WTC11 (cell line): ENCODE measurements at regions not wholly inside any gene's neighbourhood (a gene's known extent, or its start where the extent isn't known, plus 50 kb on each side); places are given as distances from the start of the nearest gene placed in this dataset.
"Not testable (repeated sequence)": the region's sequence is repeated elsewhere in the genome, so short reads cannot be mapped to it uniquely, and the experiment has no call there.

Experiments used
- ATAC-seq: fragments of 200-7000 bp; cut with Tn5 transposase; 2 replicates; pipeline ENCODE4 v1.10.0; 2021; ENCODE audit warnings: mild to moderate bottlenecking, moderate library complexity
- CTCF ChIA-PET: fragments of 300-600 bp; sonication (Branson Sonifier 250); formaldehyde crosslinking; loops from one replicate; lab custom pipeline; 2021; ENCODE audit warnings: antibody characterized with exemption; lab: Charles Lee
- POLR2A ChIA-PET: fragments of 350-600 bp; sonication (Branson Sonifier 250); formaldehyde crosslinking; loops from one replicate; lab custom pipeline; 2021; ENCODE audit warnings: antibody characterized with exemption; lab: Charles Lee
- DNase-seq: peaks from one replicate; pipeline ENCODE4 v3.0.0; 2021; ENCODE audit warnings: low spot score
- H3K27ac Mint-ChIP-seq: 2 replicates; pipeline ENCODE4 v1.8.0; 2021; ENCODE audit warnings: mixed read lengths
- H3K27me3 Mint-ChIP-seq: 2 replicates; pipeline ENCODE4 v1.8.0; 2021; ENCODE audit warnings: low read depth, mild to moderate bottlenecking, moderate library complexity, mixed read lengths
- H3K36me3 Mint-ChIP-seq: 2 replicates; pipeline ENCODE4 v1.8.0; 2021; ENCODE audit warnings: mixed read lengths
- H3K4me1 Mint-ChIP-seq: 2 replicates; pipeline ENCODE4 v1.8.0; 2022; ENCODE audit warnings: mixed read lengths
- H3K4me3 Mint-ChIP-seq: 2 replicates; pipeline ENCODE4 v1.8.0; 2021; ENCODE audit warnings: mild to moderate bottlenecking, moderate library complexity, mixed read lengths
- H3K9me3 Mint-ChIP-seq: 2 replicates; pipeline ENCODE4 v1.8.0; 2021; ENCODE audit warnings: mixed read lengths
- CBFB ChIP-seq: sonication (generic); formaldehyde crosslinking; IDR thresholded peaks from 2 replicates; pipeline ENCODE4 v1.8.1; 2022; ENCODE audit warnings: mild to moderate bottlenecking, low read depth, missing genetic modification reagents
- ELF4 ChIP-seq: sonication (generic); formaldehyde crosslinking; IDR thresholded peaks from 2 replicates; pipeline ENCODE4 v1.8.1; 2022; ENCODE audit warnings: low read depth, mild to moderate bottlenecking, moderate library complexity, missing genetic modification reagents
- FOXK1 ChIP-seq: sonication (generic); formaldehyde crosslinking; IDR thresholded peaks from 2 replicates; pipeline ENCODE4 v1.8.0; 2022; ENCODE audit warnings: mild to moderate bottlenecking, moderate library complexity, missing genetic modification reagents
- GABPB1 ChIP-seq: sonication (generic); formaldehyde crosslinking; IDR thresholded peaks from 2 replicates; pipeline ENCODE4 v1.8.1; 2023; ENCODE audit warnings: mild to moderate bottlenecking, missing genetic modification reagents
- NFE2L1 ChIP-seq: sonication (generic); formaldehyde crosslinking; IDR thresholded peaks from 2 replicates; pipeline ENCODE4 v1.8.1; 2023; ENCODE audit warnings: missing genetic modification reagents
- PRRX2 ChIP-seq: fragments of 250-450 bp; sonication (Bioruptor Pico); IDR thresholded peaks from 2 replicates; pipeline ENCODE4 v1.8.0; 2021; ENCODE audit warnings: mild to moderate bottlenecking
- ZNF263 ChIP-seq: sonication (generic); formaldehyde crosslinking; IDR thresholded peaks from 2 replicates; pipeline ENCODE4 v1.8.1; 2022; ENCODE audit warnings: low read depth, mild to moderate bottlenecking, moderate library complexity, missing genetic modification reagents
- ZNF317 ChIP-seq: sonication (generic); formaldehyde crosslinking; IDR thresholded peaks from 2 replicates; pipeline ENCODE4 v1.8.1; 2023; ENCODE audit warnings: low read depth, mild to moderate bottlenecking, moderate library complexity, missing genetic modification reagents, borderline replicate concordance
- ZNF396 ChIP-seq: fragments of 250-450 bp; sonication (Bioruptor Pico); IDR thresholded peaks from 2 replicates; pipeline ENCODE4 v1.8.0; 2021; ENCODE audit warnings: mild to moderate bottlenecking, moderate library complexity, borderline replicate concordance
- TF ChIP-seq, protein P1 (sequence below): sonication (generic); formaldehyde crosslinking; IDR thresholded peaks from 2 replicates; pipeline ENCODE4 v1.8.0; 2022; ENCODE audit warnings: missing genetic modification reagents
- TF ChIP-seq, protein P2 (sequence below): fragments of 250-450 bp; sonication (Bioruptor Pico); conservative IDR thresholded peaks from 2 replicates; pipeline ENCODE4 v1.9.0; 2021; ENCODE audit warnings: mild to moderate bottlenecking
- TF ChIP-seq, protein P3 (sequence below): sonication (generic); formaldehyde crosslinking; IDR thresholded peaks from 2 replicates; pipeline ENCODE4 v1.8.1; 2022; ENCODE audit warnings: mild to moderate bottlenecking, missing genetic modification reagents, moderate library complexity, borderline replicate concordance
- TF ChIP-seq, protein P4 (sequence below): sonication (generic); formaldehyde crosslinking; IDR thresholded peaks from 2 replicates; pipeline ENCODE4 v1.8.1; 2023; ENCODE audit warnings: mild to moderate bottlenecking, missing genetic modification reagents, moderate library complexity
- TF ChIP-seq, protein P5 (sequence below): fragments of 250-450 bp; sonication (Bioruptor Pico); IDR thresholded peaks from 2 replicates; pipeline ENCODE4 v1.9.0; 2021; ENCODE audit warnings: moderate library complexity, mild to moderate bottlenecking, inconsistent platforms, borderline replicate concordance
- TF ChIP-seq, protein P6 (sequence below): sonication (generic); formaldehyde crosslinking; IDR thresholded peaks from 2 replicates; pipeline ENCODE4 v1.8.1; 2023; ENCODE audit warnings: mild to moderate bottlenecking, moderate library complexity, missing genetic modification reagents

DNA sequence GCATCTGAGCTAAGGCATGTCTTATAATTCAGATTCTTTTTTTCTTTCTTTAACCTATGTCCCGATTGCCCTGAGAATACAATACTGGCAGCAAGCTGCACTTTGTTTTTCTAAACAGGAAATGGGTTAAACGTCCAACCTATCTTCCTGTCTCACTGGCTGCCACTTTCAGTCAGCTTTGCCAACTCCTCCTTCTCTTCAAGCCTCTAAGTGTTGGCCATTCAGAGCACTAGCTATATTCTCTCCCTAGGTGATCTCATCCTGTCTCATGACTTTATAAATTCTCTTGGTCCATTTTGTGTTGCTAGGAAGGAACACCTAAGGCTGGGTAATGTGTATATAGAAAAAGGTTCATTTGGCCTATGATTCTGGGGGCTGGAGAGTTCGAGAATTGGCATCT, 109.5 kb upstream of the TSC22D1 start:
- TF ChIP-seq ZNF317 (CRISPR knock-in tag) (no peak), GABPB1 (CRISPR knock-in tag) (no peak), ZNF396 (CRISPR knock-in tag) (no peak), ZNF263 (CRISPR knock-in tag) (no peak), FOXK1 (CRISPR knock-in tag) (no peak), CBFB (no peak), PRRX2 (CRISPR knock-in tag) (no peak), ELF4 (CRISPR knock-in tag) (no peak), NFE2L1 (CRISPR knock-in tag) (no peak)
- TF ChIP-seq, protein P1, sequence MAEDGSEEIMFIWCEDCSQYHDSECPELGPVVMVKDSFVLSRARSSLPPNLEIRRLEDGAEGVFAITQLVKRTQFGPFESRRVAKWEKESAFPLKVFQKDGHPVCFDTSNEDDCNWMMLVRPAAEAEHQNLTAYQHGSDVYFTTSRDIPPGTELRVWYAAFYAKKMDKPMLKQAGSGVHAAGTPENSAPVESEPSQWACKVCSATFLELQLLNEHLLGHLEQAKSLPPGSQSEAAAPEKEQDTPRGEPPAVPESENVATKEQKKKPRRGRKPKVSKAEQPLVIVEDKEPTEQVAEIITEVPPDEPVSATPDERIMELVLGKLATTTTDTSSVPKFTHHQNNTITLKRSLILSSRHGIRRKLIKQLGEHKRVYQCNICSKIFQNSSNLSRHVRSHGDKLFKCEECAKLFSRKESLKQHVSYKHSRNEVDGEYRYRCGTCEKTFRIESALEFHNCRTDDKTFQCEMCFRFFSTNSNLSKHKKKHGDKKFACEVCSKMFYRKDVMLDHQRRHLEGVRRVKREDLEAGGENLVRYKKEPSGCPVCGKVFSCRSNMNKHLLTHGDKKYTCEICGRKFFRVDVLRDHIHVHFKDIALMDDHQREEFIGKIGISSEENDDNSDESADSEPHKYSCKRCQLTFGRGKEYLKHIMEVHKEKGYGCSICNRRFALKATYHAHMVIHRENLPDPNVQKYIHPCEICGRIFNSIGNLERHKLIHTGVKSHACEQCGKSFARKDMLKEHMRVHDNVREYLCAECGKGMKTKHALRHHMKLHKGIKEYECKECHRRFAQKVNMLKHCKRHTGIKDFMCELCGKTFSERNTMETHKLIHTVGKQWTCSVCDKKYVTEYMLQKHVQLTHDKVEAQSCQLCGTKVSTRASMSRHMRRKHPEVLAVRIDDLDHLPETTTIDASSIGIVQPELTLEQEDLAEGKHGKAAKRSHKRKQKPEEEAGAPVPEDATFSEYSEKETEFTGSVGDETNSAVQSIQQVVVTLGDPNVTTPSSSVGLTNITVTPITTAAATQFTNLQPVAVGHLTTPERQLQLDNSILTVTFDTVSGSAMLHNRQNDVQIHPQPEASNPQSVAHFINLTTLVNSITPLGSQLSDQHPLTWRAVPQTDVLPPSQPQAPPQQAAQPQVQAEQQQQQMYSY, result no peak
- TF ChIP-seq, protein P2, sequence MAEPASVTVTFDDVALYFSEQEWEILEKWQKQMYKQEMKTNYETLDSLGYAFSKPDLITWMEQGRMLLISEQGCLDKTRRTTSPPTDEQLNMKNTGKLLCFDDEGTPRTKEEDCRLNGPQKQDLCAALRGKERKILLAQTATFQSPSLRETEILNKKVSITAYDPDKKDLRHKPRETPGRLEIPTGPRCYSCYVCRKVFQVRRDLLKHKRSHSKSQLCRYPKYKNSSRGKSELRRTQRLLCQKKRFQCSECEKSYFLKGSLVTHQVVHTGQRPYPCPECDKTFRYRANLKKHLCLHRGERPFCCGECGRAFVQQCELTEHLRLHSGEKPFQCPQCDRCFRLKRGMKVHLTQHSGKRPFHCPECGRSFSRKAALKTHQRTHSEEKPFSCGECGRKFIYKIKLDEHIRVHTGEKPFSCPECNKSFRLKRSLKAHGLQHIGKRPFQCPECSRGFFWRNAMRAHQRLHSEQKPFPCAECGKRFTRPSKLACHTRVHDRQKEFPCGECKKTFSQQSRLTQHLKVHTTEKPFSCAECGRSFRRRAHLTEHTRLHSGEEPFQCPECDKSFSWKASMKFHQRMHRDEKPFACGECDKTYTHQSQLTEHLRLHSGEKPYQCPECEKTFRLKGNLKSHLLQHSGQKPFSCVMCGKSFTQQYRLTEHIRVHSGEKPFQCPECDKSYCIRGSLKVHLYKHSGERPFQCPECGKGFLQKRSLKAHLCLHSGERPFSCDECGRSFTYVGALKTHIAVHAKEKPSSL (CRISPR knock-in tag), result no peak
- TF ChIP-seq, protein P3, sequence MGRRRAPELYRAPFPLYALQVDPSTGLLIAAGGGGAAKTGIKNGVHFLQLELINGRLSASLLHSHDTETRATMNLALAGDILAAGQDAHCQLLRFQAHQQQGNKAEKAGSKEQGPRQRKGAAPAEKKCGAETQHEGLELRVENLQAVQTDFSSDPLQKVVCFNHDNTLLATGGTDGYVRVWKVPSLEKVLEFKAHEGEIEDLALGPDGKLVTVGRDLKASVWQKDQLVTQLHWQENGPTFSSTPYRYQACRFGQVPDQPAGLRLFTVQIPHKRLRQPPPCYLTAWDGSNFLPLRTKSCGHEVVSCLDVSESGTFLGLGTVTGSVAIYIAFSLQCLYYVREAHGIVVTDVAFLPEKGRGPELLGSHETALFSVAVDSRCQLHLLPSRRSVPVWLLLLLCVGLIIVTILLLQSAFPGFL (CRISPR knock-in tag), result no peak
- TF ChIP-seq, protein P4, sequence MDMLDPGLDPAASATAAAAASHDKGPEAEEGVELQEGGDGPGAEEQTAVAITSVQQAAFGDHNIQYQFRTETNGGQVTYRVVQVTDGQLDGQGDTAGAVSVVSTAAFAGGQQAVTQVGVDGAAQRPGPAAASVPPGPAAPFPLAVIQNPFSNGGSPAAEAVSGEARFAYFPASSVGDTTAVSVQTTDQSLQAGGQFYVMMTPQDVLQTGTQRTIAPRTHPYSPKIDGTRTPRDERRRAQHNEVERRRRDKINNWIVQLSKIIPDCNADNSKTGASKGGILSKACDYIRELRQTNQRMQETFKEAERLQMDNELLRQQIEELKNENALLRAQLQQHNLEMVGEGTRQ (CRISPR knock-in tag), result no peak
- TF ChIP-seq, protein P5, sequence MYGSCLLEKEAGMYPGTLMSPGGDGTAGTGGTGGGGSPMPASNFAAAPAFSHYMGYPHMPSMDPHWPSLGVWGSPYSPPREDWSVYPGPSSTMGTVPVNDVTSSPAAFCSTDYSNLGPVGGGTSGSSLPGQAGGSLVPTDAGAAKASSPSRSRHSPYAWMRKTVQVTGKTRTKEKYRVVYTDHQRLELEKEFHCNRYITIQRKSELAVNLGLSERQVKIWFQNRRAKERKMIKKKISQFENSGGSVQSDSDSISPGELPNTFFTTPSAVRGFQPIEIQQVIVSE (CRISPR knock-in tag), result no peak
- TF ChIP-seq, protein P6, sequence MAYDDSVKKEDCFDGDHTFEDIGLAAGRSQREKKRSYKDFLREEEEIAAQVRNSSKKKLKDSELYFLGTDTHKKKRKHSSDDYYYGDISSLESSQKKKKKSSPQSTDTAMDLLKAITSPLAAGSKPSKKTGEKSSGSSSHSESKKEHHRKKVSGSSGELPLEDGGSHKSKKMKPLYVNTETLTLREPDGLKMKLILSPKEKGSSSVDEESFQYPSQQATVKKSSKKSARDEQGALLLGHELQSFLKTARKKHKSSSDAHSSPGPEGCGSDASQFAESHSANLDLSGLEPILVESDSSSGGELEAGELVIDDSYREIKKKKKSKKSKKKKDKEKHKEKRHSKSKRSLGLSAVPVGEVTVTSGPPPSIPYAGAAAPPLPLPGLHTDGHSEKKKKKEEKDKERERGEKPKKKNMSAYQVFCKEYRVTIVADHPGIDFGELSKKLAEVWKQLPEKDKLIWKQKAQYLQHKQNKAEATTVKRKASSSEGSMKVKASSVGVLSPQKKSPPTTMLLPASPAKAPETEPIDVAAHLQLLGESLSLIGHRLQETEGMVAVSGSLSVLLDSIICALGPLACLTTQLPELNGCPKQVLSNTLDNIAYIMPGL (CRISPR knock-in tag), result no peak
- Mint-ChIP-seq H3K27ac (no peak overlapping the region), H3K9me3 (peaks cover 41% of the 10 kb centered on the region), H3K4me1 (no peaks in the 10 kb centered on the region), H3K4me3 (no peak overlapping the region), H3K36me3 (peaks cover 21% of the 10 kb centered on the region), H3K27me3 (no peaks in the 10 kb centered on the region)
- ATAC-seq, result no peak
- no peak for DNase-seq
- ChIA-PET POLR2A (no interaction called here), CTCF (no interaction called here)

DNA sequence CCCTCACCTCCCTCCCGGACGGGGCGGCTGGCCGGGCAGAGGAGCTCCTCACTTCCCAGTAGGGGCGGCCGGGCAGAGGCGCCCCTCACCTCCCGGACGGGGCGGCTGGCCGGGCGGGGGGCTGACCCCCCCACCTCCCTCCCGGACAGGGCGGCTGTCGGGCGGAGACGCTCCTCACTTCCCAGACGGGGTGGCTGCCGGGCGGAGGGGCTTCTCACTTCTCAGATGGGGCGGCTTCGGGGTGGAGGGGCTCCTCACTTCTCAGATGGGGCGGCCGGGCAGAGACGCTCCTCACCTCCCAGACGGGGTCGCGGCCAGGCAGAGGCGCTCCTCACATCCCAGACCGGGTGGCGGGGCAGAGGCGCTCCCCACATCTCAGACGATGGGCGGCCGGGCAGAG, 106.3 kb upstream of the TSC22D1 start:
- DNase-seq, H3K4me1 Mint-ChIP-seq, ATAC-seq, H3K27me3 Mint-ChIP-seq, H3K27ac Mint-ChIP-seq, CTCF ChIA-PET, H3K4me3 Mint-ChIP-seq, POLR2A ChIA-PET: not testable (repeated sequence)
- peaks cover 30% of the 10 kb centered on the region for H3K36me3 Mint-ChIP-seq
- peaks cover 52% of the 10 kb centered on the region for H3K9me3 Mint-ChIP-seq
